Caco-2 (cell line): ENCODE measurements at regions not wholly inside any gene's neighbourhood (a gene's known extent, or its start where the extent isn't known, plus 50 kb on each side); places are given as distances from the start of the nearest gene placed in this dataset.

Experiments used
- BruUV-seq: library from RNA; stranded (reverse); fragments of 400-500 nt; replicated peaks from 2 replicates; lab custom pipeline; 2021; lab: Mats Ljungman, UMichigan
- CTCF ChIA-PET: fragments of 300-600 bp; sonication (Branson Sonifier 250); formaldehyde crosslinking; loops from one replicate; lab custom pipeline; 2022; ENCODE audit warnings: antibody characterized with exemption; lab: Charles Lee
- POLR2A ChIA-PET: fragments of 300-600 bp; sonication (Branson Sonifier 250); formaldehyde crosslinking; loops from one replicate; lab custom pipeline; 2022; ENCODE audit warnings: antibody characterized with exemption; lab: Charles Lee
- DNase-seq, 2 experiments: peaks; one replicate each; pipeline versions ENCODE4 v3.0.0 to v3.0.0-alpha.2; 2020 to 2022
- H3K27me3 ChIP-seq: replicated peaks from 2 replicates; pipeline ENCODE4 v1.6.0; 2011; ENCODE audit warnings: low read length; ENCODE audit not compliant: control insufficient read depth, insufficient read depth
- H3K36me3 ChIP-seq: 2 replicates; pipeline ENCODE4 v1.5.1; 2011; ENCODE audit warnings: low read length; ENCODE audit not compliant: control insufficient read depth, insufficient read depth
- H3K4me1 ChIP-seq: fragments of 250-450 bp; sonication (Bioruptor Pico); 2 replicates; pipeline ENCODE4 v1.5.1; 2020; ENCODE audit warnings: mild to moderate bottlenecking
- H3K4me3 ChIP-seq: 2 replicates; pipeline ENCODE4 v1.5.1; 2011; ENCODE audit warnings: low read depth, mild to moderate bottlenecking, control low read depth, low read length
- H3K9me3 ChIP-seq: fragments of 250-450 bp; sonication (Bioruptor Pico); 2 replicates; pipeline ENCODE4 v1.5.1; 2020; ENCODE audit warnings: mild to moderate bottlenecking, moderate library complexity
- H3K27ac Mint-ChIP-seq: one replicate; pipeline ENCODE4 v1.8.0; 2022; ENCODE audit warnings: mixed read lengths; ENCODE audit not compliant: unreplicated experiment
- H3K27me3 Mint-ChIP-seq: one replicate; pipeline ENCODE4 v1.8.0; 2022; ENCODE audit warnings: mixed read lengths; ENCODE audit not compliant: insufficient read depth, unreplicated experiment
- H3K36me3 Mint-ChIP-seq: one replicate; pipeline ENCODE4 v1.8.0; 2022; ENCODE audit warnings: mild to moderate bottlenecking, mixed read lengths; ENCODE audit not compliant: insufficient read depth, unreplicated experiment
- H3K4me1 Mint-ChIP-seq: one replicate; pipeline ENCODE4 v1.8.0; 2022; ENCODE audit warnings: low read depth, mixed read lengths; ENCODE audit not compliant: unreplicated experiment
- H3K4me3 Mint-ChIP-seq: one replicate; pipeline ENCODE4 v1.8.0; 2022; ENCODE audit warnings: mild to moderate bottlenecking, moderate library complexity, mixed read lengths; ENCODE audit not compliant: unreplicated experiment
- H3K9me3 Mint-ChIP-seq: one replicate; pipeline ENCODE4 v1.8.0; 2022; ENCODE audit warnings: mixed read lengths; ENCODE audit not compliant: unreplicated experiment
- intact Hi-C: fragments of 100-400 bp; cut with micrococcal nuclease; formaldehyde crosslinking; loops from one replicate; pipeline ENCODE4 v1.10.0; 2022; ENCODE audit not compliant: unreplicated experiment
- TF ChIP-seq, protein P1 (sequence below), 2 experiments: fragments of 200-600 bp in 1 of 2; IDR thresholded peaks; 1 replicate in 1 of 2; 2 replicates in 1 of 2; pipeline versions ENCODE4 v1.5.1 to v1.8.0; 2011 to 2022; ENCODE audit warnings: antibody characterized with exemption in 1 of 2, control low read depth in 1 of 2, inconsistent platforms in 1 of 2, low read depth in 1 of 2, low read length in 1 of 2, mild to moderate bottlenecking in 1 of 2, moderate library complexity in 1 of 2; ENCODE audit not compliant: insufficient read depth in 1 of 2, severe bottlenecking in 1 of 2, unreplicated experiment in 1 of 2

- H3K4me1 ChIP-seq = no peaks in the 10 kb centered on the region
- Mint-ChIP-seq H3K9me3 (no peaks in the 10 kb centered on the region), H3K4me3 (no peak overlapping the region), H3K4me1 (no peaks in the 10 kb centered on the region), H3K27ac (no peak overlapping the region), H3K27me3 (no peaks in the 10 kb centered on the region), H3K36me3 (no peaks in the 10 kb centered on the region)
- no peaks in the 10 kb centered on the region for H3K36me3 ChIP-seq
- intact Hi-C loops = no loop called here
- H3K9me3 ChIP-seq = no peaks in the 10 kb centered on the region
- H3K27me3 ChIP-seq = no peaks in the 10 kb centered on the region
- no TSS peak for BruUV-seq
- TF ChIP-seq, protein P1, sequence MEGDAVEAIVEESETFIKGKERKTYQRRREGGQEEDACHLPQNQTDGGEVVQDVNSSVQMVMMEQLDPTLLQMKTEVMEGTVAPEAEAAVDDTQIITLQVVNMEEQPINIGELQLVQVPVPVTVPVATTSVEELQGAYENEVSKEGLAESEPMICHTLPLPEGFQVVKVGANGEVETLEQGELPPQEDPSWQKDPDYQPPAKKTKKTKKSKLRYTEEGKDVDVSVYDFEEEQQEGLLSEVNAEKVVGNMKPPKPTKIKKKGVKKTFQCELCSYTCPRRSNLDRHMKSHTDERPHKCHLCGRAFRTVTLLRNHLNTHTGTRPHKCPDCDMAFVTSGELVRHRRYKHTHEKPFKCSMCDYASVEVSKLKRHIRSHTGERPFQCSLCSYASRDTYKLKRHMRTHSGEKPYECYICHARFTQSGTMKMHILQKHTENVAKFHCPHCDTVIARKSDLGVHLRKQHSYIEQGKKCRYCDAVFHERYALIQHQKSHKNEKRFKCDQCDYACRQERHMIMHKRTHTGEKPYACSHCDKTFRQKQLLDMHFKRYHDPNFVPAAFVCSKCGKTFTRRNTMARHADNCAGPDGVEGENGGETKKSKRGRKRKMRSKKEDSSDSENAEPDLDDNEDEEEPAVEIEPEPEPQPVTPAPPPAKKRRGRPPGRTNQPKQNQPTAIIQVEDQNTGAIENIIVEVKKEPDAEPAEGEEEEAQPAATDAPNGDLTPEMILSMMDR (IDR thresholded peaks at IDR 0.05; ENCODE audit: insufficient read depth in 1 of 2, low read depth in 1 of 2, low read length in 1 of 2, severe bottlenecking in 1 of 2, unreplicated experiment in 1 of 2) = no peak
- DNase-seq = no peak
- H3K4me3 ChIP-seq = no peak overlapping the region
- POLR2A ChIA-PET = no interaction called here
- CTCF ChIA-PET = no interaction called here
Observed at GRCh38 chr14:86530457-86530856, 1000.5 kb downstream of the FLRT2 start.

GRCh38 chr14:86527312-86527711 is 997.4 kb downstream of the FLRT2 start:
- Histone ChIP-seq H3K4me3 (no peak overlapping the region), H3K9me3 (no peaks in the 10 kb centered on the region; the same call in 1 of the 2 replicates), H3K36me3 (no peaks in the 10 kb centered on the region), H3K4me1 (no peaks in the 10 kb centered on the region), H3K27me3 (no peaks in the 10 kb centered on the region)
- Mint-ChIP-seq H3K36me3 (no peaks in the 10 kb centered on the region), H3K9me3 (no peaks in the 10 kb centered on the region), H3K4me3 (no peak overlapping the region), H3K27ac (no peak overlapping the region), H3K27me3 (peaks cover 3% of the 10 kb centered on the region), H3K4me1 (no peaks in the 10 kb centered on the region)
- ChIA-PET POLR2A (no interaction called here), CTCF (no interaction called here)
- intact Hi-C loops = no loop called here
- TF ChIP-seq, protein P1 (IDR thresholded peaks at IDR 0.05; ENCODE audit: insufficient read depth in 1 of 2, low read depth in 1 of 2, low read length in 1 of 2, severe bottlenecking in 1 of 2, unreplicated experiment in 1 of 2) = no peak
- no peak for DNase-seq
- no TSS peak for BruUV-seq

DNA sequence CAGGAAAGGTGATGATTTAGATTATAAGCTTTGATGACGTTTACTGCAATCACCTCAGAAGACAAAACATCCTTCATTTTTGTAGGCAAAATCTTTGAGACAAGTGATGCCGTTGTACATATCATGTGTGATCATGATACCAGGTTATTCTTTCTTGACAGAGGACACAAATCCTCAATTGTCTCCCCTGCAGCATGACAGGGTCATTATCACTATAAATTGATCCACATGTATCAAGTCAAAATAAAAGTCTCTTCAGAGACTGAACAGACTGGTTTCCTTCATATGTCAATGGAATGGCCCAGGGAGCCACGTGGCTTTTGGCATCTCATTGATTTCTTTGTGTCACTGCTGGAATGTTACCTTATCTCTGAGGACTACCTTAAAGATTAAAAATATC is 995.7 kb downstream of the FLRT2 start:
- no peaks in the 10 kb centered on the region for H3K9me3 Mint-ChIP-seq
- CTCF ChIA-PET = no interaction called here

More for the DNA sequence above, 995.7 kb downstream of the FLRT2 start:
- peaks cover 3% of the 10 kb centered on the region for H3K27me3 Mint-ChIP-seq
- DNase-seq = no peak
- intact Hi-C loops = no loop called here
- H3K4me1 Mint-ChIP-seq = no peaks in the 10 kb centered on the region
- H3K4me3 Mint-ChIP-seq = no peak overlapping the region
- no peaks in the 10 kb centered on the region for H3K36me3 Mint-ChIP-seq
- H3K36me3 ChIP-seq = no peaks in the 10 kb centered on the region
- H3K4me3 ChIP-seq = no peak overlapping the region
- POLR2A ChIA-PET = no interaction called here
- TF ChIP-seq, protein P1 (IDR thresholded peaks at IDR 0.05; ENCODE audit: insufficient read depth in 1 of 2, low read depth in 1 of 2, low read length in 1 of 2, severe bottlenecking in 1 of 2, unreplicated experiment in 1 of 2) = no peak
- no peaks in the 10 kb centered on the region; the same call in 1 of the 2 replicates for H3K9me3 ChIP-seq
- no TSS peak for BruUV-seq
- no peaks in the 10 kb centered on the region for H3K27me3 ChIP-seq
- no peaks in the 10 kb centered on the region for H3K4me1 ChIP-seq
- no peak overlapping the region for H3K27ac Mint-ChIP-seq
